NCI-H345 treated with DMSO at 0.1 percent for 48 hours (cell line): ENCODE measurements at regions not wholly inside any gene's neighbourhood (a gene's known extent, or its start where the extent isn't known, plus 50 kb on each side); places are given as distances from the start of the nearest gene placed in this dataset.

Source experiments
- DNase-seq: peaks from one replicate; lab custom pipeline; 2025; ENCODE audit not compliant: unreplicated experiment; lab: John Stamatoyannopoulos, UW

DNA sequence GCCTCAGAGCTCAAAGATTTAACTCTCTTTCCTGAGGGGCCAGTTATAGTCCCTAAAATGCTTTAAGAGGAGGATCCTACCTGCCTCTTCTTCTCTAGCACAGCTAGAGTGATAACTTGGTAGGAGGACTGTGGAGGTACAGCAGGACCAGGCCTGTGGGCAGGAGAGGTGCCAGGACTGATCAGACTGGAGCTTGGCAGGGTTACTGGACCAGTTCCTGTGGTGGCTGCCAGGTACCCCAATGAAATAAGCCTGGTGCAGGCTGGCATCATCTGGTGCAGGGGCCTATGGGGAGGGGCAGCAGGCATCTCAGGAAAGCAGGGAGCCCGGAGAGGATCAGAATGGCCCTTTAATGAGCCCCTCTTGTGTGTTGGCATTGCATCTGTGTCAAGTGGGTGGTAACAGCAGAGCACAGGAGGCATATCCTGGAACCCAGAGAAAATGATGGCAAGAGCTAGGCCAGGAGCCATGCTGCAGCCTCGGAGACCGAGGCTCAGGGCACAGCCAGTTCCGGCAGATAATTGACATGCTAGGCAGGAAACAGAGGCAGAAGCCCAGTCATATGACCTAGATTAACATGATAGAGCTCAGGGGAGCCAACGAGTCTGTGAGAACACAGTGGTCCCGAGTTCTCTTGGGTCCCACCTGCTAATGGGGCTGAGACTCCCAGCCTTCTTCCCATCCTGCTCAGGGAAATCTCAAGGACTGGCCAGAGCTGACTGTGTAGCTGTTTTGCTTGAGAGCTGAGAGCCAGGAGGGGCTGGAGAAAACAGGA is 187.5 kb upstream of the ZBED5 start:
- no peak for DNase-seq

DNA sequence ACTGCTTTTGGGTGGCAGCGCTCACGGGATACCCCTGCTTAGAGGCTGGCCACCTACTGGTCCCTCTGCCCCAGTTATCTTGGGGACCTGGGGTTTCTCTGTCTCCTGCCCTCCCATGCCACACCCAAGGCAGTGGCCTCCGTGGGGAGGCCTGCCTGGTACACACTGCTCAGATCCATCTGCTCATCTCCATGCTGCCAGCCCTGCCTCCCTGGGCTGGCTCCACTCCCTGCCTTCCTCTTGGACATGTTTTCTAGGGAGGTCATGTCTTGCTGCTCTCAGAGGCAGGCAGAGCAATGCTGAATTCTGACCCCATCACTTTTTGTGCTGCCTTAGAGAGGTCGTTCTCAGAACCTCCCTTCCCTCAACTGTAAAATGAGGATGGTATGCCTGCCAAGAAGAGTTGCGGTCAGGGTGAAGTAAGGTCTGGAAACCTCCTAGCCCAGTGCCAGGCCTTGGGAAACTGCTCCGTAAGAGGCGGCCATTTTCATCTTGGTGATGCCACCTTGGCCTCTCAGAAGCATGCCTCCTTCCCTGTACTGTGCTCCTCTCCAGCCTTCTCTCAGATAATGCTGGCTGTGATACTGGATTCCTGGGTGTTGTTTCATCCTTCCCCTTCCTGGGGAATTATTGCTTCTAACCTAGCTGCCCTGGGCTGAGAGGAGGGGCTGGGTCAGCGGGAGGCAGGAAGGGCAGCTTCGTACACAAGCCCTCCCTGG is 186.4 kb upstream of the ZBED5 start:
- no peak for DNase-seq

- no peak for DNase-seq
Measured at GRCh38 chr11:11043721-11044120, 185.9 kb upstream of the ZBED5 start.

GRCh38 chr11:11039208-11039965 is 181.5 kb upstream of the ZBED5 start:
- no peak for DNase-seq

- DNase-seq, result no peak
Measured at GRCh38 chr11:11038782-11039181, 180.9 kb upstream of the ZBED5 start.

DNA sequence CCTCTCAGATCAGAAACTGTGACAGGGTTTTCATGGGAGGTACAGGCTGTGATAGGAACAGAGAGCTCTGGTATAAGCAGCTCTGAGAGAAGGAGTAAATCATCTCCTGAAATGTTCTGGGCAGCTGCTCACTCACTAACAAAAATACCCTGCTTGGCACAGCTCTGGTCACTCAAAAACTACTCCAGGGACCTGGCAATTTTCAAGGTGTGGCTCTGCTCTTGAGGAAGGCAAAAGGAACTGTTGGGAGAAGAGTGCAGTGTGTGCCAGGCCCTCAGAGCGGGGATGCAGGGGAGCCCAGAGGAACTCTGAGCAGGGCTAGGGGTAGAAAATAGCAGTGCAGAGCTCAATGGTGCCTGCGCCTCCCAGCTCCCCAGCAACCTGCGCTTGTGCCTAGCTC is 180.5 kb upstream of the ZBED5 start:
- DNase-seq, result no peak

GRCh38 chr11:11036848-11037732 is 179.2 kb upstream of the ZBED5 start:
- peak; percentile 72 for DNase-seq

DNA sequence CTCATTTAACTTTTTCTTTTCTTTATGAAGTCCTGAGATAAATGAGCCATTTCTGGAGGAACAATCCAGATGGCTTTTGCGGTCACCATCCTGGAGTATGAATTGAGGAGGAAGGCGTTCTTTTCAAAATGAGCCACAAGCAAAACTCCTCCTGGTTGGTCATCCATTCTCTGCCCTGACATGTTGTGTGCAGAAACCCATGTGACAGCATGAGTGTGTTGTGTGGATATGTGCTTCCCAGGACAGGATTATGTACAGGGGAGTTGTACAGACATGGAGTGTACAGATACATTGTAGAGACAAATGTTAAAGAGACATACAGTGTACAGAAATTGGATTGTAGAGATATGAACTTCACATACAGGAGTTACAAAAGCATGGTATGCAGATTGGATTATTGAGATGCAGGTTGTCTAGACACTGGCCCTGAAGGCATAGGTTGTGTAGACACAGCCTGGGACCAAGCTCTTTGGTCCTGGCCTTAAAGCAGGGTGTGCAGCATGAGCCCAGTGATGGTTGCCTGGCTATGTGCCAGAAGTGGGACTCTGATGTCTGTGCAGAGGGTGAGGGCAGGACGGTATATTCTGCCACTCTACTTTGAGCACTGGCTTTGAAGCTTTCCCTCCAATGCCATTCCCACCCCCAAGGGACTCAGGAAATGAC is 178.5 kb upstream of the ZBED5 start:
- DNase-seq, result no peak

- DNase-seq, result no peak
Measured at GRCh38 chr11:11035331-11035730, 177.5 kb upstream of the ZBED5 start.

DNA sequence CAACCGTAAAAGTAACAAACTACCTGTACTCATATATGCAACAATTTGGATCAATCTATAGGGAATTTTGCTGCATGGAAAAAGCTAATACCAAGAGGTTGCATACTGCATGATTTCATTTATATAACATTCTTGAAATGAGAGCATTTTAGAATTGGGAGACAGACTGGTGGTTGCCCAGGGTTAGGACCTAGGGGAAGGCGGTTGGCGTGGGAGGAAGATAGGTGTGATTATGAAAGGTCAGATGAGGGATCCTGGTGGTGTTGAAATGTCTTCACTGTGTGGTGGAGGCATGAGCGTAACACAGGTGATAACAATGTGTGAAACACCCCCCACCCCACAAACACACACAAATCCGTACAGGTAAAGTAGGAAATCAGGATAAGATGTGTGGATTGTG is 176.6 kb upstream of the ZBED5 start:
- no peak for DNase-seq

- no peak for DNase-seq
Measured at GRCh38 chr11:11032066-11032465, 174.2 kb upstream of the ZBED5 start.

- DNase-seq, result no peak
Measured at GRCh38 chr11:11029027-11029426, 171.2 kb upstream of the ZBED5 start.

- DNase-seq, result peak; percentile 55
Measured at GRCh38 chr11:11028017-11028692, 170.3 kb upstream of the ZBED5 start.

DNA sequence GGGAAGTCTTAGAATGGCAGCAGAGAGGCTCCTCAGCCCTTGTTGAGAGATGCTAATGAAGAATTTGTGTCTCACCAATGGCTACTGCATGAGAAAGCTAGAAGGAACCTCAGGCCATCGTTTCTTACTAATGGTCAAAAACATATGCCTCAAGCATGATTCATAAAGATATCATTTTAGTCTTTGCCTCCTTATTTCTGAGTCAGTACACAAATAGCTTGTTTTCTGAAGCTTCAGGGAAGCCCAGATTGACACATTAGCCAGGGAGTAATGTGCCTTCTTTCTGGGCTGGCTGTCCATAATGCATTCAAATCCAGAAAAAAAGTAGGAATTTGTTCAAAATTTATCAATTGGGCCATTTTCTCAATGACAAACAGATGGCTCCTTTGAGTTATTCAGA is 169.4 kb upstream of the ZBED5 start:
- no peak for DNase-seq

- no peak for DNase-seq
Measured at GRCh38 chr11:11025087-11025486, 167.2 kb upstream of the ZBED5 start.

- peak; percentile 19 for DNase-seq
Measured at GRCh38 chr11:11022125-11022730, 164.4 kb upstream of the ZBED5 start.

- no peak for DNase-seq
Measured at GRCh38 chr11:11021563-11021962, 163.7 kb upstream of the ZBED5 start.

DNA sequence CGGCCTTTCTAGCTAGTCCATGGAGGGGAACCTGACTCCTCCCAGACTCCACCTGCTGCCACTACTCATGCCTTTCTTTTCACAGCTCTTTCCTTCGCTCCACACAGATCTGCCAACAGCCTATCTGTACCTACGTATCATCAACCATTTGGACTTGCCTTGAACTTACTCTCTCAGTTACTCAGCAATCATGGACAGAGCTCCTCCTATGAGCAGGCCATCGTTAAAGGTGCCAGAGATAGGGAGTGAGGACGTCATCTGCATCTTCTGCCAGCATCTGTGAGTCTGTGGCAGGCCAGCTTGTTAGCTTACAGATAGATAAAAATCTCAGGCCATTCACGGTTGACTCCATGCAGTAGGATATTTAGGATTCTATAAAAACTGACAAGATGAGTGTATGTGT is 162.9 kb upstream of the ZBED5 start:
- no peak for DNase-seq

GRCh38 chr11:11020219-11020726 is 162.4 kb upstream of the ZBED5 start:
- no peak for DNase-seq
